ENCODE measurements at regions not wholly inside any gene's neighbourhood (a gene's known extent, or its start where the extent isn't known, plus 50 kb on each side); places are given as distances from the start of the nearest gene placed in this dataset.

DNA sequence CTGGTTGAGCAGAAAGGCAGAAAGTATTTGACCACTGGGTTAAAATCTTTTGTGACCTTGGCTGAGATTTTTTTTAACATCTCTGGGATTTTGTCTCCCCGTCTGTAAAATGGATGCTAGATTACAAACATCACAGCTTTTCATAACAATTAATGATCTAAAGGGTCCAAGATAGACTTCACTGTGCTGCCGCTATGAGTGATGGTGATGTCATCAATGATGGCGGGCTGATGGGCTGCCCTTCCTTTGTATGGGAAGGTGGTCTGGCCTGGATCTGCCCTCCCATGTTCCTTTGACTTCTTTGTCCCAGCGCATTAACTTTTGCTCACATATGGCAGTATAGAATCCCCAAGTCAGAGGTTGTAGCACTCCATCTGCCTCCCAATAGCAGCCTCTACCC lies 116.7 kb downstream of the IRX5 start:
- H3K4me3 ChIP-seq (ENCODE audit: low read depth, low read length): no peak overlapping the region
- in situ Hi-C loops (cut with HindIII; ENCODE audit: low sequenced_read_pairs): no loop called here
- TF ChIP-seq, protein P1, sequence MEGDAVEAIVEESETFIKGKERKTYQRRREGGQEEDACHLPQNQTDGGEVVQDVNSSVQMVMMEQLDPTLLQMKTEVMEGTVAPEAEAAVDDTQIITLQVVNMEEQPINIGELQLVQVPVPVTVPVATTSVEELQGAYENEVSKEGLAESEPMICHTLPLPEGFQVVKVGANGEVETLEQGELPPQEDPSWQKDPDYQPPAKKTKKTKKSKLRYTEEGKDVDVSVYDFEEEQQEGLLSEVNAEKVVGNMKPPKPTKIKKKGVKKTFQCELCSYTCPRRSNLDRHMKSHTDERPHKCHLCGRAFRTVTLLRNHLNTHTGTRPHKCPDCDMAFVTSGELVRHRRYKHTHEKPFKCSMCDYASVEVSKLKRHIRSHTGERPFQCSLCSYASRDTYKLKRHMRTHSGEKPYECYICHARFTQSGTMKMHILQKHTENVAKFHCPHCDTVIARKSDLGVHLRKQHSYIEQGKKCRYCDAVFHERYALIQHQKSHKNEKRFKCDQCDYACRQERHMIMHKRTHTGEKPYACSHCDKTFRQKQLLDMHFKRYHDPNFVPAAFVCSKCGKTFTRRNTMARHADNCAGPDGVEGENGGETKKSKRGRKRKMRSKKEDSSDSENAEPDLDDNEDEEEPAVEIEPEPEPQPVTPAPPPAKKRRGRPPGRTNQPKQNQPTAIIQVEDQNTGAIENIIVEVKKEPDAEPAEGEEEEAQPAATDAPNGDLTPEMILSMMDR (IDR thresholded peaks at IDR 0.05; ENCODE audit: low read depth, low read length): no peak
- no peak for DNase-seq (ENCODE audit: low read depth, low spot score)

DNA sequence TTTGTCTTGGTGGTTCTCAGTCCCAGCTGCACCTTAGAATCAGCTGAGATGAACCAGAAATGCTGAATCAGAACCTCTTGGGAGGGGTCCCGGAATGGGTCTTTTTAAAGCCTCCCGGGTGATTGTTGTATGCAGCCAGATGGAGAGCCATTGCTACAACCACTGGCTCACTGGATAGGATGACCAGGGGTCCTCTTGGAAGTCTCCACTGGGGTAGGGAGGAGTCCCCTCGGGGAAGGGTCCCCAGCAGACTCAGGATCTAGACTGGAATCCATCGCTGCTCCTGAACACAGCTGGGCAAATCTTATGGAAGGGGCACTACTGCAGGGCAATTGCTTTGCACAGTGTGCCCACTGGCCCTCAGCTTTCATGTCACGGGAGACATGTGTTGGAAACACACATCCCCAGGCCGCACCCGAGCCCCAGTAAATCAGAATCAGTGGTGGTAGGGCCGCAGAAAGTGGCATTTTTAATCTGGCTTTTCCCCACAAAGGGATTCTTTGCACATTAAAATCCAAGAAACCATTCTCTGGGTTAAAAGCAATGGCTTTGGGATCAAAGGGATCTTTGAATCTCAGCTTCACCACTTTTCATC lies 117.3 kb downstream of the IRX5 start:
- TF ChIP-seq, protein P1 (IDR thresholded peaks at IDR 0.05; ENCODE audit: low read depth, low read length): no peak
- DNase-seq (ENCODE audit: low read depth, low spot score): no peak
- in situ Hi-C loops (cut with HindIII; ENCODE audit: low sequenced_read_pairs): no loop called here

DNA sequence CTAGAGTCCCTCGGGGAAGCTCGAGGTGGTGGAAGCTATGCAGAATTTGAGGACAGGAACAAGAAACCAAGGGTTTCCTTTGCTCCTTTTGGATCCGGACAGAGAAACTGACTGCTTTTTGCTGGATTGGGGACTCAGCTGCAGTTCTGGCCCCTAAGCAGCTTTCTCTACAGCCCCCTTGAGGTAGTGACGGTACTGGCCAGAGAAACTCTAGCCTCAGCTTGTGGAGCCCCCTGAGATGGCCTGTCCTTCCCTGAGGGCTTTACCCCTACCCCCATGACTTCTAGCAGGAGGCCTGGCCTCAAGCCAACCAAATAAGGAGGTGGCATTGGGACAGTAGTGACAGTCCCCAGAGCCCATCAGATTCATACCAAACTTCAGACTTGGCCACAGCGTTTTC lies 118.1 kb downstream of the IRX5 start:
- in situ Hi-C loops (cut with HindIII; ENCODE audit: low sequenced_read_pairs): no loop called here
- TF ChIP-seq, protein P1 (IDR thresholded peaks at IDR 0.05; ENCODE audit: low read depth, low read length): no peak
- no peak for DNase-seq (ENCODE audit: low read depth, low spot score)
- H3K4me3 ChIP-seq (ENCODE audit: low read depth, low read length): no peak overlapping the region

More for the DNA sequence above, 117.3 kb downstream of the IRX5 start:
- no peak overlapping the region for H3K4me3 ChIP-seq (ENCODE audit: low read depth, low read length)

DNA sequence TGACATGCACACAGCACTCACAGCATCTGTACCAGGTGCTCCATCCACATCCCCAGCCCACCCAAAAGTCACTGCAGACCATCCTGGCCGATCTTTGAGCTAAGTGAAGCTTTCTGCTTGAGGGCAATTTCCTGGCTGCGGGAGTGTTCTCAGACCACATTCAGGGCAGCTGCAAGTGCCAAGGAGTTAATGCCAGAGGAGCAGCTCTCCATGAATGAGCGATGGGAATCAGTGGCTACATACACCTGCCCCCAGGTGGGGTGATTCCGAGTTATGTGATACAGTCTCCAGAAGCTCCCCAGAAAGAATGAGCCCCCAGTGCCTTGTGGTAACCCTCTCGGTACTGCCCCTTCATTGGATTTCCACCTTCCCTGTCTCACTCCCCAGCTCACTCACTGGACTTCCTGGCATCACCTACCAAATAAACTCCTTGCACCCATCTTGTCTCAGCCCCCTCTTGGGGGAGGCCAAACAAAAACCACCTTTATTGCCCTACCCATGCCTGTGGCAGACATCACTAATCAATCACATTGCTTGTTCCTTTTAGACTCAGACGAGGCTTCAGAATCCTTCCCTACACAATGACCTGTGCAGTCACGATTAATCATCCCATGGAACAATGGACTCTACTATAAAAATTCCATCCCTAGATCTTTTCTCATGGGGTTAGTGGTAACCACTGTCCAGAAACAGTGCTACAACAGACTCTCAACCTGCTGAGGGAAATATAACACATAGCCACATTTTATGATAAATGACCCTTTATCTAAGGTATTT lies 121.1 kb downstream of the IRX5 start:
- no peak overlapping the region for H3K4me3 ChIP-seq (ENCODE audit: low read depth, low read length)
- in situ Hi-C loops (cut with HindIII; ENCODE audit: low sequenced_read_pairs): no loop called here
- DNase-seq (ENCODE audit: low read depth, low spot score): no peak
- TF ChIP-seq, protein P1 (IDR thresholded peaks at IDR 0.05; ENCODE audit: low read depth, low read length): no peak

DNA sequence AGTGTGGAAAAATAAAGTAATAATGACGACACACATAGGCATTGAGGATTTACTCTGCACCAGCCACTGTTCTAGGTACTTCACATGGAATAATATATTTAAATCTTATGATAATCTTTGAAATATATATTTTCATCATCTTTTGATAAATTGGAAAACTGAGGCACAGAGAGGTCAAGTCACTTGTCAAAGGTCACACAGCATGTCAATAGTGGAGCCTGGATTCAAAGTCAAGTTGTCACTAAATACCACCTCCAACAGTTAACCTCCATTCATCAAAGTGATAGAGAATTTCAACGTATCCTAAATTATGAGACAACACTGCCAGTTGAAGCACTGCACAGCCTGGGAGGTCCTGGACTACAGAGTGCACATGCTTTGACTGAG lies 121.7 kb downstream of the IRX5 start:
- no peak overlapping the region for H3K4me3 ChIP-seq (ENCODE audit: low read depth, low read length)
- DNase-seq (ENCODE audit: low read depth, low spot score): no peak
- TF ChIP-seq, protein P1 (IDR thresholded peaks at IDR 0.05; ENCODE audit: low read depth, low read length): no peak
- in situ Hi-C loops (cut with HindIII; ENCODE audit: low sequenced_read_pairs): no loop called here

DNA sequence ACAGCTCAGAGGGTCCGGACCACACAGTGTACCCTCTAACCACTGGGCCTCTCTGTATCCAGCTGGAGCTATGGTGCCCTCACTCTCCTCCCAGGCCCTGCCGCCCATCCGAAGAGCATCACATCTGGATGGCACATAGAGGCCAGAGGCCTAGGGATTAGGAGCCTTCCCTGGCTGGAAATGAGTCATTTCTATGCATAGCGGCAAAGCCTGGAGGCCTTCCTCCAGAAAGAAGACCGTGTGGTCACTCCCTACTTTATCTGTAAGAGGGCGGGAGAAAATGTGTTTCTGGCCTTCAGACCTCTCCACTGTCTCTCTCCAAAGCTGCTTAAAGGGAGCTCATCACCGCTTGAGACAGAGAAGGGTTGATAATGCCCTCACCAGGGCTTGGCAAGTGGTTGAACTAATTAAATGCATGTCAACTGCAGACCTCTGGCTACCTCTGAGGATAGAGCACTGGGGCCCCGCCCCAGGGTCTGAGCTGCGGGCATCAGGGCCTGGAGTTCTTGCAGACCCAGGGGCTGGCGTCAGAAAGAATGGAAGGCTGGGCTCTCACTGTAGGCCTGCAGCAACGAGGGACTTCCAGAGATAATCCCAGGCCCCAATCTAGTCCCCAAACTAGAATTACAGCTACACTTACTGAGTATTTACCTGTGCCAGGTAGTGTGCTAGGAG lies 122.2 kb downstream of the IRX5 start:
- in situ Hi-C loops (cut with HindIII; ENCODE audit: low sequenced_read_pairs): no loop called here
- no peak overlapping the region for H3K4me3 ChIP-seq (ENCODE audit: low read depth, low read length)
- TF ChIP-seq, protein P1 (IDR thresholded peaks at IDR 0.05; ENCODE audit: low read depth, low read length): no peak
- DNase-seq (ENCODE audit: low read depth, low spot score): no peak
